GM21367 (cell line): ENCODE measurements at regions not wholly inside any gene's neighbourhood (a gene's known extent, or its start where the extent isn't known, plus 50 kb on each side); places are given as distances from the start of the nearest gene placed in this dataset.
"Not testable (repeated sequence)": the region's sequence is repeated elsewhere in the genome, so short reads cannot be mapped to it uniquely, and the experiment has no call there.

ENCODE experiments used
- ATAC-seq: cut with Tn5 transposase; IDR thresholded peaks from one replicate; pipeline ENCODE4 v1.9.1; 2021; ENCODE audit not compliant: unreplicated experiment

- no peak for ATAC-seq
These were observed 211.9 kb downstream of the FBXO8 start for GRCh38 chr4:174071595-174071994.

- ATAC-seq, result no peak
These were observed 213.6 kb downstream of the FBXO8 start for GRCh38 chr4:174069848-174070330.

GRCh38 chr4:174066611-174067205, 216.8 kb downstream of the FBXO8 start:
- no peak for ATAC-seq

DNA sequence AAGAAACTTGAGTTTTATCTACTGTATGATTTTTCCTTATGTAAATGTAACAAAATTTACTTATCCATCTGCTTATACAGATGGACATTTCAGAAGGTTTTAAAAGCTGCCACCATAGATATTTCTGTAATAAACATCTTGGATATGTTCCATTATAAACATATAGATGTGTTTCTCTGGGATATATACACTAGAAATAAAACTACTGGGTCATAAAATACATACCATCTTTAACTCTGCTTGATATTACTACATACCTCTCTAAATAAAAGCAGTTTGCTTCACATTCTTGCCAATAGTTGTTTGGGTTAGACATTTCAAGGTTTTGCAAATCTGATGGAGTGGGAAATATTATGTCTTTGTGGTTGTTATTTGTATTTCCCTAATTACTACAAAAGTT, 220.6 kb downstream of the FBXO8 start:
- no peak for ATAC-seq

GRCh38 chr4:174061026-174061425, 222.4 kb downstream of the FBXO8 start:
- no peak for ATAC-seq

DNA sequence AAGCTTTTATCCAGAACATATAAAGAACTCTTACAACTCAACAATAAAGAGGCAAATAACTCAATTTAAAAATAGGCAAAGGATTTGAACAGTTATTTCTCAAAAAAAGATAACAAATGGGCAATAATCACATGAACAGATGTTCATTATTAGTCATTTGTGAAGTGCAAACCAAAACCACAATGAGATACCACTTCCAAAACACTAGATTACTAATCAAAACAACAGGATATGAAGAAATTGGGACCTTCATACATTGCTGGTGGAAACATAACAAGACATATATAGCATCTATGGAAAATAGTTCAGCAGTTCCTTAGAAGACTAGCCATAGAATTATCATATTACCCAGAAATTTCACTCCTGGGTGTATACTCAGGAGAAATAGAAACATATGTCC, 224.6 kb downstream of the FBXO8 start:
- no peak for ATAC-seq

DNA sequence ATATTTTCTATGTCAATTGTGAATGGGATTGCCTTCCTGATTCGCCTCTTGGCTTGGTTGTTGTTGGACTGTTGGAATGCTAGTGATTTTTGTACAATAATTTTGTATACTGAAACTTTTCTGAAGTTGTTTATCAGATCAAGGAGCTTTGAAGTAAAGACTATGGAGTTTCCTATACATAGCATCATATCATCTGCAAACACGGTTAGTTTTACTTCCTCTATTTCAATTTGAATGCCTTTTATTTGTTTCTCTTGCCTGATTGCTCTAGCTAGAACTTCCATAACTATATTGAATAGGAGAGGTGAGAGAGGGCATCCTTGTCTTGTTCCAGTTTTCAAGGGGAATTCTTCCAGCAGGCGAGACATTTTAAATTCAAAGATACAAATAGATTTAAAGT, 226.5 kb downstream of the FBXO8 start:
- ATAC-seq, result no peak

DNA sequence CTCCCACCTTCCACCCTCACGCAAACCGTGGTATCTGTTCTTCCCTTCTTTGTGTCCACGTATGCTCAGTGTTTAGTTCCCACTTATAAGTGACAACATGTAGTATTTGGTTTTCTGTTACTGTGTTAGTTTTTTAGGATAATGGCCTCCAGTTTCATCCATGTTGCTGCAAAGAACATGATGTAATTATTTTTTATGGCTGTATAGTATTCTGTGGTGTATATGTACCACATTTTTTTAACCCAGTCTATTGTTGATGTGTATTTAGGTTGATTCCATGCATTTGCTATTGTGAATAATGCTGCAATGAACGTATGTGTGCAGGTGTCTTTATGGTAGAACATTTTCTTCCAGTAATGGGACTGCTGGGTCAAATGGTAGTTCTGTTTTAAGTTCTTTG, 228.1 kb downstream of the FBXO8 start:
- no peak for ATAC-seq

DNA sequence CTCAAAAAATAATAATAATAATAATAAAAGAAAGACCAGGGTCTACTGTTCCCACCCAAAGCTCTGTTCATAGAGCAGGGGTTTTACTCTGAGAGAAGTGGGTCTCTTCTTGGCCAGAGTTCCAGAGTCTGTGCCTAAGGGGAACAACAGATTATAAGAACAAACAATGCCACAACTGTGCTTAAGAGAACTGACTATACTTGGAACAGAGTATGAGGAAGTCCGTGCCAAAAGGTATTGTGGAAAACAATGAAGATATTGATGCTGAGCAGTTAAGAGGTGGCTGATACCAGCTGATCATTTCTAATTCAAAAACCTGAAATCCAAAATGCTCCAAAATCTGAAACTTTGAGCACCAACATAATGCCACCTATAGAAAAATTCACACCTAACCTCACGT, 229.6 kb downstream of the FBXO8 start:
- no peak for ATAC-seq

DNA sequence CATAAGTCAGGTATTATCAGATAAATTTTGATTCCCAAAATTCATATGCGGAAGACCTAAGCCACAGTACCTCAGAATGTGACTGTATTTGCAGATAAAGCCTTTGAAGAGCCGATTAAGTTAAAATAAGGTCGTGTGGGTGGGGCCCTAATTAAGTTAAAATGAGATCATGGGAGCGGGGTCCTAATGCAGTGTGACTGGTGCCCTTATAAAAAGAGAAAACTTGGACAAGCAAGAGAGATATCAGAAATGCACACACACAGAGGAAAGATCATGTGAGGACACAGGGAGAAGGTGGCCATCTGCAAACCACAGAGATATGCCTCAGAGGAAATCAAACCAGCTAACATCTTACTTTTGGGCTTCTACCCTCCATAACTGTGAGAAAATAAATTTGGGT, 236.1 kb downstream of the FBXO8 start:
- ATAC-seq, result no peak

DNA sequence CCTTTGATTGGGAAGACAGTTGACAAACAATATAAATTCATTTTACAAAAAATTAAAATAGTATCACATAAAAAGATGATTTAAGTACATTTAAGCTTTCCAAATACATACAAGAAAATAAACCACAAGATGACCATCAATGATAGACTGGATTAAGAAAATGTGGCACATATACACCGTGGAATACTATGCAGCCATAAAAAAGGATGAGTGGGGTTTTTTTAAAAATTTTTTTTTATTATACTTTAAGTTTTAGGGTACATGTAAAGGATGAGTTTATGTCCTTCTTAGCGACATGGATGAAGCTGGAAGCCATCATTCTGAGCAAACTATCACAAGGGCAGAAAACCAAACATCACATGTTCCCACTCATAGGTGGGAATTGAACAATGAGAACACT, 237.6 kb downstream of the FBXO8 start:
- not testable (repeated sequence) for ATAC-seq

DNA sequence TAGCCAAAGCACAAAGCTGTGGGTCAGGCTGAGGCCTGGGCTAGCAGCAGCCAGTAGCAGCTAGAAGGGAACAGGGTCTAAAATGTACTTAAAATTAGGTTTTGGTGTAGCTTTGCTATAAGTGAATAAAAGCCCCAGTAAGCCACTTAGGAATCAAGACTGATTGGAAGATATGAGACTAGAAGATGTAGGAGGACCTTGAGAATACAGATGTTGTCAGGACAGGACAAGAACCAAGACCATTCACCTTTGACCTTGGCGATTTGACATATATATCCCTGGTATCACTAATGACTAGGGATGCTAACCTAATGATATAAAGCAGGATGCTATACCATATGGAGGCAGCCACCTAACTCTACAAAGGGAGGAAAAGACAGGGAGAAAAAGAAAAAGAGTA, 238.1 kb downstream of the FBXO8 start:
- no peak for ATAC-seq

GRCh38 chr4:174041555-174042105, 241.8 kb downstream of the FBXO8 start:
- no peak for ATAC-seq

DNA sequence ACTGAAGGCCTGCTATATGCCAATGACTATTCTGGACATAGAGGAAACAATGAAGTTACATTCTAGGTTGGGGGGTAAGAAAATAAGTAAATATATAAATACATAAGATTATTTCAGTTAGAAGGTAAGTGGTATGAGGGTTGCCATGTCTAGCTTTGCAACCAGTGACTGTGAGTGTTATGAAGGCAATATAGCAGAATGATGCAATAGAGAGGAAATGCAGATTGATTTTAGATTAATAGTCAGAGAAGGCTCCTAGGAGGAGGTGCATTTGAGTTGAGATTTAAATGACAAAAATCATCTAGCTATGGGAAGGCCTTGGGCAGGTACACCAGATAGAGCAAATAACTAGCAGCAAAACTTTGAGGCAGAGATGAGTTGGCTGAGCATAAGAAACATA, 243.2 kb downstream of the FBXO8 start:
- no peak for ATAC-seq

GRCh38 chr4:174038481-174038880, 245.0 kb downstream of the FBXO8 start:
- no peak for ATAC-seq

GRCh38 chr4:174037631-174038030, 245.8 kb downstream of the FBXO8 start:
- no peak for ATAC-seq

DNA sequence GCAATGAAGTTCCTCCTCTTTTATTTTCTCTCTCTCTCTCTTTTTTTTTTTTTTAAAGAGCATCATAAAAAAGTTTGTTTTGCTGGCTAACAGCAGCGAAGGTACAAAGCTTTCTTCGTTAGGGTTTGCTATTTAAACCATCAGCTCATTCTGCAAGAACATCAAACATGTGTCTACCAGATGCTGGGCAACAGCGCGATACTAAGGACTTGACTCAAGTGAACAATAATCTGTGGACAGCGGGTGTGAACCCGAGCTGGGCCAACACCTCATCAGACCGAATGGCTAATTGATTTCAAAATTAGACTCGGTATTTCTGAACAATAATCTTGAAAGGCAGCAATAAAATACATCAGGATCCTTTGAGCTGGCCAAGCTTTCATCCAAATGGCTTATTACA, 246.4 kb downstream of the FBXO8 start:
- no peak for ATAC-seq

- no peak for ATAC-seq
These were observed 246.9 kb downstream of the FBXO8 start for GRCh38 chr4:174036576-174036975.

GRCh38 chr4:174036111-174036510, 247.4 kb downstream of the FBXO8 start:
- ATAC-seq, result no peak

- ATAC-seq, result no peak
These were observed 259.8 kb downstream of the FBXO8 start for GRCh38 chr4:174023641-174024040.

DNA sequence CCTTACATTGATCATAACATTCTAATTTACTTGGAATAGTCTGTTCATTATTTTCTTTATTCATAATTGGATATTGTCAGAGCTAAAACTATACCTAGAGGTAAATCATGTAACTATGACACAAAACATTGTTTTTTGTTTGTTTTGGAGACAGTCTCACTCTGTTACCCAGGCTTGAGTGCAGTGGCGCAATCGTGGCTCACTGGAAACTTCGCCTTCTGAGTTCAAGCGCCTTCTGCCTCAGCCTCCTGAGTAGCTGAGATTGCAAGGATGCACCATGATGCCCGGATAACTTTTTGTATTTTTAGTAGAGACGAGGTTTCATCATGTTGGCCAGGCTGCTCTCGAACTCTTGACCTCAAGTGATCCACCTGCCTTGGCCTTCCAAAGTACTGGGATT, 265.2 kb downstream of the FBXO8 start:
- ATAC-seq, result no peak

GRCh38 chr4:174016251-174016650, 267.2 kb downstream of the FBXO8 start:
- ATAC-seq, result no peak

DNA sequence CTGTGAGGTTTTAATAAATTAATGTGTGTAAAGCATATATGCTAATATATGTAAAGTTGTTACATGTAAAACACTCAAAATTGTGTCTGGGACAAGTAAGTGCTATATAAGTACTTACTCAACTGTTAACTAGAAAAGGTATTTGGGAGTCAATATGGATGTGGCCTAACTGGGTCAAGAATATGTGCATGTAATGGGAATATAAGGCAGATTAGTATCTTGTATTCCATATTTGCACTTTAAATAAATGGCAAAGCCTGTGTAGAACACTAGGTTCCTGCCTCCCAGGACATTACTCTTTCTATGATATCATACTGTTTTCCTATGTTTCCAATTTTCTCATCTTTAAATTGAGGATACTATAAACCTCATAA, 270.6 kb downstream of the FBXO8 start:
- ATAC-seq, result no peak
